ENCODE measurements at regions not wholly inside any gene's neighbourhood (a gene's known extent, or its start where the extent isn't known, plus 50 kb on each side); places are given as distances from the start of the nearest gene placed in this dataset.
"Not testable (repeated sequence)": the region's sequence is repeated elsewhere in the genome, so short reads cannot be mapped to it uniquely, and the experiment has no call there.

GRCh38 chr11:13136272-13136596, 127.1 kb downstream of the RASSF10 start:
- Histone ChIP-seq H3K4me1 (ENCODE audit: insufficient read depth, low read length, severe bottlenecking) (no peaks in the 10 kb centered on the region), H3K9me3 (ENCODE audit: low read length) (no peaks in the 10 kb centered on the region), H3K4me2 (ENCODE audit: low read length) (no peak overlapping the region), H3K9ac (ENCODE audit: low read length) (no peak overlapping the region), H3K27me3 (ENCODE audit: insufficient read depth, low read length) (no peaks in the 10 kb centered on the region), H3K79me2 (ENCODE audit: insufficient read depth, low read length) (no peaks in the 10 kb centered on the region), H3K36me3 (ENCODE audit: insufficient read depth, low read length) (no peaks in the 10 kb centered on the region), H2AFZ (ENCODE audit: low read length) (no peak overlapping the region), H4K20me1 (ENCODE audit: insufficient read depth, low read length) (no peaks in the 10 kb centered on the region), H3K27ac (ENCODE audit: low read depth, low read length, poor library complexity, severe bottlenecking) (no peak overlapping the region), H3K4me3 (ENCODE audit: low read depth, low read length, poor library complexity, severe bottlenecking) (no peak overlapping the region), H3K9me2 (ENCODE audit: low read depth, low read length) (no peaks in the 10 kb centered on the region), H3F3A (ENCODE audit: insufficient read depth, low read length) (no peaks in the 10 kb centered on the region)
- TF ChIP-seq EZH2 (IDR thresholded peaks at IDR 0.05; ENCODE audit: borderline replicate concordance, low read length) = no peak
- TF ChIP-seq CTCF (IDR thresholded peaks at IDR 0.05; ENCODE audit: low read length) = no peak

- no peak overlapping the region for H3K27ac ChIP-seq (ENCODE audit: low read depth, low read length, poor library complexity, severe bottlenecking)
These were observed 128.8 kb downstream of the RASSF10 start for GRCh38 chr11:13137844-13138301.

GRCh38 chr11:13139085-13139484, 130.0 kb downstream of the RASSF10 start:
- not testable (repeated sequence) for H3K4me3 ChIP-seq (ENCODE audit: low read depth, low read length, poor library complexity, severe bottlenecking); H3K27me3 ChIP-seq (ENCODE audit: insufficient read depth, low read length); H3K4me1 ChIP-seq (ENCODE audit: insufficient read depth, low read length, severe bottlenecking); H4K20me1 ChIP-seq (ENCODE audit: insufficient read depth, low read length); H2AFZ ChIP-seq (ENCODE audit: low read length); H3K9ac ChIP-seq (ENCODE audit: low read length); H3K27ac ChIP-seq (ENCODE audit: low read depth, low read length, poor library complexity, severe bottlenecking); H3K4me2 ChIP-seq (ENCODE audit: low read length); H3K79me2 ChIP-seq (ENCODE audit: insufficient read depth, low read length); H3K36me3 ChIP-seq (ENCODE audit: insufficient read depth, low read length); H3K9me3 ChIP-seq (ENCODE audit: low read length); H3F3A ChIP-seq (ENCODE audit: insufficient read depth, low read length); H3K9me2 ChIP-seq (ENCODE audit: low read depth, low read length)

More at GRCh38 chr11:13137844-13138301, 128.8 kb downstream of the RASSF10 start:
- no peak overlapping the region for H3K4me2 ChIP-seq (ENCODE audit: low read length)
- H3F3A ChIP-seq (ENCODE audit: insufficient read depth, low read length) = no peaks in the 10 kb centered on the region
- H3K4me1 ChIP-seq (ENCODE audit: insufficient read depth, low read length, severe bottlenecking) = no peaks in the 10 kb centered on the region
- no peak overlapping the region for H2AFZ ChIP-seq (ENCODE audit: low read length)
- no peaks in the 10 kb centered on the region for H4K20me1 ChIP-seq (ENCODE audit: insufficient read depth, low read length)
- no peaks in the 10 kb centered on the region for H3K27me3 ChIP-seq (ENCODE audit: insufficient read depth, low read length)
- no peaks in the 10 kb centered on the region for H3K79me2 ChIP-seq (ENCODE audit: insufficient read depth, low read length)
- H3K4me3 ChIP-seq (ENCODE audit: low read depth, low read length, poor library complexity, severe bottlenecking) = no peak overlapping the region
- H3K9ac ChIP-seq (ENCODE audit: low read length) = no peak overlapping the region
- H3K36me3 ChIP-seq (ENCODE audit: insufficient read depth, low read length) = no peaks in the 10 kb centered on the region
- H3K9me2 ChIP-seq (ENCODE audit: low read depth, low read length) = no peaks in the 10 kb centered on the region
- no peak for TF ChIP-seq EZH2 (IDR thresholded peaks at IDR 0.05; ENCODE audit: borderline replicate concordance, low read length)
- TF ChIP-seq CTCF (IDR thresholded peaks at IDR 0.05; ENCODE audit: low read length) = no peak
- no peaks in the 10 kb centered on the region for H3K9me3 ChIP-seq (ENCODE audit: low read length)

- Histone ChIP-seq H3K4me1 (ENCODE audit: insufficient read depth, low read length, severe bottlenecking) (no peaks in the 10 kb centered on the region), H3K27ac (ENCODE audit: low read depth, low read length, poor library complexity, severe bottlenecking) (no peak overlapping the region), H4K20me1 (ENCODE audit: insufficient read depth, low read length) (no peaks in the 10 kb centered on the region), H3K4me3 (ENCODE audit: low read depth, low read length, poor library complexity, severe bottlenecking) (no peak overlapping the region), H3F3A (ENCODE audit: insufficient read depth, low read length) (no peaks in the 10 kb centered on the region), H3K9ac (ENCODE audit: low read length) (no peak overlapping the region), H3K27me3 (ENCODE audit: insufficient read depth, low read length) (no peaks in the 10 kb centered on the region), H2AFZ (ENCODE audit: low read length) (no peak overlapping the region), H3K79me2 (ENCODE audit: insufficient read depth, low read length) (no peaks in the 10 kb centered on the region), H3K9me3 (ENCODE audit: low read length) (no peaks in the 10 kb centered on the region), H3K36me3 (ENCODE audit: insufficient read depth, low read length) (no peaks in the 10 kb centered on the region), H3K4me2 (ENCODE audit: low read length) (no peak overlapping the region), H3K9me2 (ENCODE audit: low read depth, low read length) (no peaks in the 10 kb centered on the region)
- TF ChIP-seq CTCF (IDR thresholded peaks at IDR 0.05; ENCODE audit: low read length) (no peak), EZH2 (IDR thresholded peaks at IDR 0.05; ENCODE audit: borderline replicate concordance, low read length) (no peak)
These were observed 131.1 kb downstream of the RASSF10 start for GRCh38 chr11:13140028-13140870.

Measured in OCI-LY1 (cell line).